ENCODE measurements at regions not wholly inside any gene's neighbourhood (a gene's known extent, or its start where the extent isn't known, plus 50 kb on each side); places are given as distances from the start of the nearest gene placed in this dataset.

DNA sequence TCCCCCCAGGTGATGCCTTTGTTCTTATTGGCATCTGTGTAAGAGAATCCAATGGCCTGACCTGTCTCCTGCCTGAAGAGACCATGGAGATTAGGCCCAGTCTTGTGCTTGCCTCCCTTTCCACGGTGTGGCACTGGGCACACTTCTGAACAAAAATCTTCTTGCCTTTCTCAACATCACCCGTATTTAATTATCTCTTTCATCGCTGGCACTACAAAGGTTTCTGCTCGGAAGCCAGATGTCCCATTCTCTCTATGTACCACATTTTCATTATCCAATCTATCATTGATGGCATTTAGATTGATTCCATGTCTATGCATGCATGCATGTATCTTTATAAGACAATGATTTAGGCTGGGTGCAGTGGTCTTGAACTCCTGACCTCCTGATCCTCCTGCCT, 74.3 kb downstream of the SLC25A15 start:
- peaks cover 1 to 29% (median 5%) of the 10 kb centered on the region in 6 donors for H3K9me3 Mint-ChIP-seq
- H3K4me1 Mint-ChIP-seq: no peaks in the 10 kb centered on the region
- H3K36me3 Mint-ChIP-seq: peaks cover 0 to 9% (median 0%) of the 10 kb centered on the region in 3 donors
- DNase-seq: no peak
- no peak overlapping the region for H3K27ac Mint-ChIP-seq
- H3K4me3 Mint-ChIP-seq: no peak overlapping the region
- peaks cover 0 to 1% (median 0%) of the 10 kb centered on the region in 3 donors for H3K27me3 Mint-ChIP-seq (ENCODE audit: low read depth in 3 of 3)

DNA sequence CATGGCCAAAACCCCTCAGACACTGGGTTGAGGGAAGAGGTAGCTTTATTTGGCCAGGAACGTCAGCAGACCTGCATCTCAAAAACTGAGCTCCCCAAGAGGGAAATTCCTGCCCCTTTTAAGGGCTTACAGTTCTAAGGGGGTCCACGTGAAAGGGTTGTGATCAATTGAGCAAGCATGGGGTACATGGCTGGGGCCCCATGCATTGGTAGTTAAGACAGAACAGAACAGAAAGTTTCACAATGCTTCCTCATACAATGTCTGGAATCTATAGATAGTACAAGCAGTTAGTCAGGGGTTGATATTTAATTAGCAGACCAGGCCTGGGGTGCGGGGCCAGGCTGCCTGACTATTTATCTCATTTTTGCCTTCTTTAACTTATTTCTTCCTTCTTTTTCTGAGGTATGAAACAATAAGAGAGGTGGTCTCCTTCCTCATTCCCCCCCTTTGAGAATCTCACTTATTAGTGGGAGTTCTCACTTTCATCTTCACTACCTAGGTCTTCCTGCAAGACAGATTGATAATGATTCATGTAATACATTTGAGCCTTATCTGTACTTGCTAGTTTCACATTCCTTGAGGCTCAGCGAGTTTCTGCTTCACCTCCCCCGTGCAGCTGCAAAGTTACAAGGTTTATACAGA, 84.8 kb downstream of the SLC25A15 start:
- peaks cover 56 to 89% (median 82%) of the 10 kb centered on the region in 6 donors for H3K9me3 Mint-ChIP-seq
- peaks cover 64 to 80% (median 78%) of the 10 kb centered on the region in 3 donors for H3K36me3 Mint-ChIP-seq
- H3K4me3 Mint-ChIP-seq: no peak overlapping the region
- H3K27ac Mint-ChIP-seq: no peak overlapping the region
- peaks cover 0 to 2% (median 1%) of the 10 kb centered on the region in 3 donors for H3K27me3 Mint-ChIP-seq (ENCODE audit: low read depth in 3 of 3)
- H3K4me1 Mint-ChIP-seq: peaks cover 0 to 1% of the 10 kb centered on the region in 2 donors
- peak in 2 of 3 donors; percentile 3 to 11 for DNase-seq

- Mint-ChIP-seq H3K27ac (no peak overlapping the region), H3K9me3 (peaks cover 58 to 94% (median 85%) of the 10 kb centered on the region in 6 donors), H3K27me3 (ENCODE audit: low read depth in 3 of 3) (peaks cover 0 to 2% (median 1%) of the 10 kb centered on the region in 3 donors), H3K4me1 (peaks cover 1 to 2% of the 10 kb centered on the region in 2 donors), H3K36me3 (peaks cover 66 to 88% (median 86%) of the 10 kb centered on the region in 3 donors), H3K4me3 (no peak overlapping the region)
- no peak for DNase-seq
Observed at GRCh38 chr13:40875044-40875443, 85.6 kb downstream of the SLC25A15 start.

DNA sequence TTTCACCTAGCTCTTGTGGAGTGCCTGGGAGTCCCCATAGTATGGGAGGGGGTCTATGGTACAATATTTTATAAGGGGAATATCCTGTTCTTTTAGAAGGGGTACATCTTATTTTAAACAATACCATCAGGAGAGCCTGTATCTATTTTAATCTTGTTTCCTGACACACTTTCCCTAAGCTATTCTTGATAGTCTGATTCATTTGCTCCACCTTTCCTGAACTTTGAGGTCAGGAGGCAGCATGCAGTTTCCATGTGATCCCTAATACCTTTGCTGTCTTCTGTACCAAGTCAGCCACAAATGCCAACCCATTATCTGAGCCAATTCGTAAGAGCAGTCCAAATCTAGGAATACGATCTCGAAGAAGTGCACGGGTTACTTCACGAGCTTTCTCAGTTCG, 86.2 kb downstream of the SLC25A15 start:
- Mint-ChIP-seq H3K36me3 (peaks cover 68 to 89% (median 88%) of the 10 kb centered on the region in 3 donors), H3K4me3 (no peak overlapping the region), H3K9me3 (peaks cover 57 to 90% (median 81%) of the 10 kb centered on the region in 6 donors), H3K27ac (no peak overlapping the region), H3K27me3 (ENCODE audit: low read depth in 3 of 3) (peaks cover 0 to 2% (median 1%) of the 10 kb centered on the region in 3 donors), H3K4me1 (peaks cover 6 to 7% of the 10 kb centered on the region in 2 donors)
- no peak for DNase-seq

GRCh38 chr13:40876020-40876738, 86.8 kb downstream of the SLC25A15 start:
- H3K27ac Mint-ChIP-seq: no peak overlapping the region
- no peak for DNase-seq
- H3K4me3 Mint-ChIP-seq: no peak overlapping the region
- H3K27me3 Mint-ChIP-seq (ENCODE audit: low read depth in 3 of 3): peaks cover 0 to 2% (median 1%) of the 10 kb centered on the region in 3 donors
- peaks cover 57 to 84% (median 77%) of the 10 kb centered on the region in 6 donors for H3K9me3 Mint-ChIP-seq
- H3K4me1 Mint-ChIP-seq: peaks cover 10 to 13% of the 10 kb centered on the region in 2 donors
- peaks cover 69 to 90% (median 84%) of the 10 kb centered on the region in 3 donors for H3K36me3 Mint-ChIP-seq

GRCh38 chr13:40878321-40878720, 88.9 kb downstream of the SLC25A15 start:
- H3K9me3 Mint-ChIP-seq: peaks cover 48 to 64% (median 58%) of the 10 kb centered on the region in 6 donors
- H3K36me3 Mint-ChIP-seq: peaks cover 61 to 86% (median 70%) of the 10 kb centered on the region in 3 donors
- peaks cover 0 to 2% (median 1%) of the 10 kb centered on the region in 3 donors for H3K27me3 Mint-ChIP-seq (ENCODE audit: low read depth in 3 of 3)
- DNase-seq: no peak
- no peak overlapping the region for H3K4me3 Mint-ChIP-seq
- H3K27ac Mint-ChIP-seq: no peak overlapping the region
- peaks cover 28 to 34% of the 10 kb centered on the region in 2 donors for H3K4me1 Mint-ChIP-seq

DNA sequence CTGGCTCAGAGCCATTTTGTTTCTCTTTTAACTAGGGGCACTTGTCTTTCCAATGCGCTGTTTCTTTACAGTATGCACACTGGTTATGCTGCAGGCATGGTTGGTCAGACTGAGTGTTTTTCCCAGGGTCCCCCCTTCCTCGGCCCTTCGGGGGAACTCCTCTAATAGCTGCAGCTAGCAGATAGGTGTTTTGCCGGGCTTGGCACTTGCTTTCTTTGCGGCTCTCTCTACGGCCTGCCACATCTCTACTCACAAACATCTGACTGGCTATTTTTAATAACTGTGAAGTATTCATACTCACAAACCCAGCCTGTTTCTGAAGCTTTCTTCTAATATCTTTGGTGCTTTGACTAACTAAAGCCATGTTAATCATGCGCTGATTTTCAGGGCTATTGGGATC, 89.4 kb downstream of the SLC25A15 start:
- Mint-ChIP-seq H3K9me3 (peaks cover 44 to 59% (median 53%) of the 10 kb centered on the region in 6 donors), H3K4me1 (peaks cover 28 to 39% of the 10 kb centered on the region in 2 donors), H3K36me3 (peaks cover 58 to 81% (median 67%) of the 10 kb centered on the region in 3 donors), H3K27me3 (ENCODE audit: low read depth in 3 of 3) (peaks cover 0 to 2% (median 1%) of the 10 kb centered on the region in 3 donors), H3K4me3 (no peak overlapping the region), H3K27ac (no peak overlapping the region)
- DNase-seq: no peak
